HG03095 (cell line): ENCODE measurements at regions not wholly inside any gene's neighbourhood (a gene's known extent, or its start where the extent isn't known, plus 50 kb on each side); places are given as distances from the start of the nearest gene placed in this dataset.
"Not testable (repeated sequence)": the region's sequence is repeated elsewhere in the genome, so short reads cannot be mapped to it uniquely, and the experiment has no call there.

Experiments
- ATAC-seq: cut with Tn5 transposase; IDR thresholded peaks from one replicate; pipeline ENCODE4 v1.9.1; 2021; ENCODE audit warnings: moderate library complexity; ENCODE audit not compliant: unreplicated experiment

- no peak for ATAC-seq
Observed at GRCh38 chr5:166063261-166063660, 2228.2 kb upstream of the WWC1 start.

DNA sequence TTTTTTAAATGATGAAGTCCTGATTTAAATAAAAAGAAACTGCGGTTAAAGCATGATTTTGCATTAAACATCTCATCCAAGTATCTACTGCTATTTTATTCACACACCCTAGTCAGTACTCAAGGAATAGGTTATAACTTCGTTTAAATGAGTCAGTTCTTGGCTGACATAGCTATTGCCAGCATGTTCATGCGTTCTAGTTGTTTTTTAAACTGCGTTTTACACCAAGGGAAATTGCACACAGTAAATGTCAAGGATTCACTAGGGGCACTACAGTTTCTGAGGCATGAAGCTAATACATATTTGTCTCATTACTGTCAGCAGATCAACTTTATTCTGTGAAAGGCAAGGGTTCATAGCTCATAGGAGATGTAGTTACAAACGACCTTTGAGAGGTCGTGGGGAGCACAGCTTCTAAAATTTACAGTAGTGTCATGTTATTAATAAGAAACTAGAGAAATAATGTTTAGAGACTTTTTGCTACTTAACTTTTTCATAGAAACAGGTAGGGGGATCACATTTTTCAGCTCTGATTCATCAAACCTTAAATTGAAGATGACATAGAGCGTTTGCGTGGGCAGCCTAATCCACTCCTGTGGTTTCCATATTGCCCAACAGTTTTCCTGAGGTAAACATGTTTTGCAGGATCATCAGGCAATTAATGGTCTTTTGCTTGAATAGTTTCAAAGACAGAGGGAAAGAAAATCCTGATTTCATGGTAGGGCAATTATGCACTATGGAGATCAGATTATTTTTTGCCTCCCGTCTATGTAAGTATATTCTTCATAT, 2222.7 kb upstream of the WWC1 start:
- no peak for ATAC-seq

DNA sequence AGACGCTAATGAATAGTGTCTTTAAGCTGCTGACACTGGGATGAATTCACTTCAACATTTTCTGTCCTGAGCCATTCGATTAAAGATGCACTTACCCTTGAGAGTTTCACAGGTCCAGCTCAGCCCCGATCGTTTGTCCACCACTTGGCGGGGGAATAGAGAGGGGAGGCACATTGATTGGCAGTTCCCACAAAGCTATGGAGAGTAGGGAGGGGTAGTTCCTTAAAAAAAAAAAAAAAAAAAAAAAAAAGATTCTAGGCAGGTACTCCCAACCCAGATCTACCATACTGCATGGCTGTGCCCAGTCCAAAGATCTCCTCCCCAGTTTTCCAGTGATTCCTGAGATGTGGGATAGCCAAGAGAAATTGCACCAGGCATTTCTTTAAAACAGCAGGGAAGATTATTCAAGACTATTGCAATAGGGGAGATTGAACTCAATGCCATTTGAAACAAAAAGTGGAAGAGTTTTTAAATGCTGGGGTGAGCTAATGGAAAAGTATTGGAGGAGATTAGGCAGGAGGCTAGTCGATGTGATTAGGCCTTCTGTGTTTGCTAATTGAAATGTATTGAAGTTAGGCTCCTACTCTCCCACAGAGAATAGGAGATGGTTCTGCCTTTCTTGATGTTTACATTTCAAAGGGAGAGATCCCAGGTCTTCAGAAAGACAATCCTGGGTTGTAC, 2217.4 kb upstream of the WWC1 start:
- no peak for ATAC-seq

- no peak for ATAC-seq
Observed at GRCh38 chr5:166074582-166075481, 2216.6 kb upstream of the WWC1 start.

- ATAC-seq, result no peak
Observed at GRCh38 chr5:166083183-166083959, 2208.1 kb upstream of the WWC1 start.

DNA sequence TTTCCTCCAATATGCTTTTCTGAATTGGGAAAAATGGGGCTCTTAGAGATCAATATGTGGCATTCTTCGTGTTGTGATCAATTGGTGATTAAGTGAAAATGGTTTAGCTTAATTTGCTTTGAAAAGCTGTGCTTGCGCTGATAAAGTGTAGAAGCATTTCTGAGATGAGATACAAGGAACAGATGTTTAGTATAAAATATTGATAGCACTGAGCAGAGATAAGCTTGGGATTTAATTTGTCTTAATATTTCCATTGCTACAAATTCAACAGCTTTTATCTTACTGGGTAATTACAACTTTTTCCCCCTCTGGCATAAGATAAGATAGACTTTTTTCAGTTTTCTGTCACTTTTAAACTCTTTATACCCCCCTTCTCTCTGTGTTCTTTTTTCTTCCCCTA, 2204.9 kb upstream of the WWC1 start:
- no peak for ATAC-seq

DNA sequence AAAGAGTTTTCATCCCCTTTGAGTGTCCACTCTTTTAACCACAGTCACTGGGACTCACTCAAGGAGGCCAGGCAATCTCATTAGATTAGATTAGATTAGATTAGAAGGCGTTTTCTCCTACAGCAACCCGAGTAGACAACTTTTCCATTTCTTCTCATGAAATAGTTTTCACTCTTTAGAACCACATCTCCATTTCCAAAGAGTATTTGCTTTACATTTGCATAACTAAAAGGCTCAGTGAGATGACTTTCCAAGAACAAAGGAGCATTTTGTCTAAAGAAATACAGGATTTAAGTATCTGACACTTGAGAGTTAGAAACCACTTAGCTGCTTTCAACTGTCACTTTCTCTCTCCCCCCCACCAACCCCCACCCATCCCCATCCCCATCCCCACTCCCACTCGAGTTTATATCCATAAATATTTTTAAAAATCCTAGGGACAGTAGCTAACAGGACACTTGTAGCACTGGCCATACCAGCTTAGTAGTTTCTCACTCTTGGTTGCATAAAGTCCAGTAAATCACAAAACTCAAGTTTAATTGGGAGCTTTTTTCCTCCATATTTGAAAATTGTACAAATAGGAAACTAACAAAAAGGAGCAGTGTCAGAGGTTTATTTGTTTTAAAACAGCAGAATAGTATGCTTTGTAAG, 2202.9 kb upstream of the WWC1 start:
- ATAC-seq, result no peak

GRCh38 chr5:166091931-166092330, 2199.5 kb upstream of the WWC1 start:
- no peak for ATAC-seq

- no peak for ATAC-seq
Observed at GRCh38 chr5:166093312-166093711, 2198.1 kb upstream of the WWC1 start.

GRCh38 chr5:166102947-166103346, 2188.5 kb upstream of the WWC1 start:
- ATAC-seq, result no peak

DNA sequence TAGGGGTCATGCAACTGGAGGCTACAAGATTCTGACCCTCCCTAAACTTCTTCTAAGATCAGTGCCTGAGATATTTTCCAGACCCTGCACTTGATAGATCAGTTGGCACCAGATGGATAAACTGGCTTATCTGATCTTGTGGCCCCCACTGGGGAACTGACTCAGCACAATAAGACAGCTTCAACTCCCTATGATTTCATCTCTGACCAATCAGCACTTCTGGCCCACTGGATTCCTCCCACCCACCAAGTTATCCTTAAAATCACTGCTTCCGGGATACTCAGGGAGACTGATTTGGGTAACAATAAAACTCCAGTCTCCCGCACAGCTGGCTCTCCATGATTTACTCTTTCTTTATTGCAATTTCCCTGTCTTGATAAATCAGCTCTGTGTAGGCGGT, 2180.4 kb upstream of the WWC1 start:
- no peak for ATAC-seq

DNA sequence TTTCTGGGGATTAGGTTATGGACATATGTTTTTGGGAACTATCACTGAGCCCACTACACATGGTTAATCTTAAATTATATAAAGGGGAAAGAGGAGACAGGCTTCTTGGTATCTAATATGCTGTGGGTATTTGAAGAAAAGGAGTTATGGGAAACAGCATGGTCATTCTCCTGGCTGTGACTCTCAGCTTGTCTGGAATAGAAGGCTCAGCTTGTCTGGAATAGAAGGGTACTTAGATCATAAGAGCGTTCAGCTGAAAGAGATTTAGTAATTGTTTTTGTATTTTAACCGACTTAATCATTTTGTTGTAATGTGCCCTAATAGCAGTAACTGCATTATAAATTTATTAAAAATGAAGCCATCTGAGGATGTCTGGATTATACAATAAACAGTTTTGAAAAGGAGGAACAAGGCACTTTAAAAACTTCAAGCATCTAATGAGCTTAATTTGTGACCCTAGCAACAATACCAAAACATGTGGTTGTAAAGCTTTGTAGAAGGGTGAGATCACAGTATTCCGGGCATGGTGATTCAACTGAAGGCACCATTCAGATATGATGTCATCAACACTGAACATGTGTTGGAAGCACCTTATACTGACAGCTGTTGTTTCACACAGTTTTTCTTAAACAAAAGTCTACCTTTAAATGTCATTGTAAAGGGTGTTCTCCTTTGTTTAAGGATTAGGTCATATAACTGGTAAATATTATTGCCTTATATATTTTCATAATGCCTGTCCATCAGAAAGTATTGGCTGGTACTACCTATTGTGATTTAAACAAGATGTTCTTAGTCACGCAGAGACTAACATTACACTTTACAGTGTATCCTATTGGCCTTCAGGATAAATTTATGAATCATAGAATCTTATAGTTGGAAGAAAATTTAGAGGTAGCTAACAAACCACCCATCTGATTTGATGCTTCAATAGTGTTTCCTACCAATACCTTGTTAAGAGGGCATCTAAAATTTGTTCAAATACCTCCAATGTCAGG, 2174.1 kb upstream of the WWC1 start:
- no peak for ATAC-seq

DNA sequence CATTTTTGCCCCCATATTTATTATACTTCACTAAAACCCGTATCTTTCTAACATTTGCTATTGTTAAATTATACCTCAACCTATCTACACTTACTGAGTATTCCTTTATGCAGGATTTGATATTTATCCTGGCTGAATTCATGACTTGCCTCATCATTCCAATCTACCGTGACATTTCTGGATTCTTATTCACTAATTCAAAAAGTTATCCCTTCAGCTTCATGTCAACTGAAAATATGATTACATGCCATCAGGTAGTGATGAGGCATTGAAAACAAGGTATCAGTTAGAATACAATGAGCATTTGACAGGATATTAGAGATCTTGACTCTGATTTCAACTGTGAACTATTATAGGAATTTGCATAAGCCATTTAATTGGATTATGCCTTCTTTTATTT, 2171.9 kb upstream of the WWC1 start:
- no peak for ATAC-seq

- ATAC-seq, result no peak
Observed at GRCh38 chr5:166123717-166124116, 2167.7 kb upstream of the WWC1 start.

DNA sequence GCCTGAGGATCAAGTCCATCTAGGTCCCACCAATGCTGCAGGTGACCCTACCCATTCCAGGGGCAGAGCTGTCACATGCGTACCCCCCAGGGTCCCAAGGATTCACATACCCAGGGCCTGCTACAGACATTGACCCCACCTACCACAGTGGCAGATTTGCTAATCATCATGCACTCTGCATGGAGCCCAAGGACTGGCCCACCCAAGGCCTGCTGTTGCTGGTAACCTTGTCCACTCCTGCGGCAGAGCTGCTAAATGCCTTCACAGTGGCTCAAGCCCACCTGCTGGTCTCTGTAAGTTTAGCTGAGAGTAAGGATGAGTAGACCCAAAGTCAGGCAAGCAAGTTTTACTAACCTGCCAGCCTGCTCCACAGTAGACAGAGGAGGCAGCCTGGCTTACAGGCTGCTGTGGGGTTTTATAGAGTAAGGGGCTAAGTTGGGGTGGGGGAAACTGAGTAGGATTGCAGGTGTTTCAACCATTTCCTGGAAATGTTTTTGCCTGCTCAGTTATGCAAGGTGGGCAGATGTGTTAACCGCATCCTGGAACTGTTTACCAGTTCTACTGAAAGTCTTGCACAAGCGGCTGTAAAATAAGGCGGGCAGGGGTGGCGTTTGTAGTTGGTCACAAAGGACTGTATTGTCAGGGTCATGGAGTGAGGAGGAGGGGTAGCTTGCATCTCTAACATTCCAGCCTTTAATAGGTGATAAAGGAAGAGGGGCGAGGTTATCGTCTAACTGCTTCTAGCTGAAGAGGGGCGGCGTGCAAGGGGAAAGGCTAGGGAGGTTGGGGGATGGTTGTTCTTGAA, 2163.5 kb upstream of the WWC1 start:
- ATAC-seq, result no peak

DNA sequence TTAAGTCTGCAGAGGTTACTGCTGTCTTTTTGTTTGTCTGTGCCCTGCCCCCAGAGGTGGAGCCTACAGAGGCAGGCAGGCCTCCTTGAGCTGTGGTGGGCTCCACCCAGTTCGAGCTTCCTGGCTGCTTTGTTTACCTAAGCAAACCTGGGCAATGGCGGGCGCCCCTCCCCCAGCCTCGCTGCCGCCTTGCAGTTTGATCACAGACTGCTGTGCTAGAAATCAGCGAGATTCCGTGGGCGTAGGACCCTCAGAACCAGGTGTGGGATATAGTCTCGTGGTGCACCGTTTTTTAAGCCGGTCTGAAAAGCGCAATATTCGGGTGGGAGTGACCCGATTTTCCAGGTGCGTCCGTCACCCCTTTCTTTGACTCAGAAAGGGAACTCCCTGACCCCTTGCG, 2146.3 kb upstream of the WWC1 start:
- ATAC-seq, result not testable (repeated sequence)

DNA sequence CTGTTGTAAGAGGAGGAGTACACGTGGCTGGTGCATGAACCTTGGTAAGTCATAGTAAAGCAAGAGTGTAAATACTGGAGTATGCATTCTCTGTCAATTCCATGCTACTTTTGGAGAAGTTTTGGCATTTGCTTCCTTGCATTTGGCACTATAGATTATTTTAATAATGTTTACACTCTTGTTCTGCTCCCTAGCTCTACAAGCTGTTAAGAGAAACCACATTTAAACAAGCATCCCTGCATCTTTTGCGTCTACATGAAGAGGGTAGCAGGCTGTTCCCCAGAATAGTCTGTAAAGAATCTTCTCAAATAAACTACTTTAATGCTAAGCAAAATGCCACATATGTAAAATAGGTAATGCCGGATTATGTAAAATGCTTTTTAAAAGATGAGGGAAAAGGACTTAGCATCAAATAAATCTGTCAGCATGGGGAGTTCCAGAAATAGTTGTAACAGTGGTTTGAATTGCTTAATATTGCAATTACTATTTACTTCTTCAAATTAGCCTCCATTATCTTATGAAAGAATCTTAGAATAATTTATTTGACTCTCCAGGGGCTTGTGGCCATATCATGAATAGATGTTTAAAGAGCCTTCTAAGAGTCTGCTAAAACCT, 2127.3 kb upstream of the WWC1 start:
- no peak for ATAC-seq

DNA sequence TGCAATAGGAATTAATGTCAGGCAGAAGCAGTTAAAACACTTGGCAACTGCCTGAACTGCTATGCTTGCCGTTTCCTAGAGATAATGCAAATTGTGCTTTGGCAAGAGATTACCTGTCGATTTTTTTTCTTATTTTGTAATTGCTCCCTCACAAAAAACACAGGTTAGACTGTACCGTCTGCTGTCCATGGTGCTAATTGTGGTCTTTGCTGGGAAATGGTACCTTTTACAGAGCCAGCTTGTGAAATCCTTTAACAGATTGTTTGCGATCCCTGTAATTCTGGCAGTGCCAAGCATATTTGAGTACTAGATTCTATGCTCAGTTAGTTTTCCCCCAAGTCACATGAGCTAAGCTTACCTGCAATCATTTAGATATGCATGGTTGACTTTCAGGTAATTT, 2125.8 kb upstream of the WWC1 start:
- no peak for ATAC-seq
